PC-9 (cell line): ENCODE measurements at regions not wholly inside any gene's neighbourhood (a gene's known extent, or its start where the extent isn't known, plus 50 kb on each side); places are given as distances from the start of the nearest gene placed in this dataset.

Experiments used
- CTCF ChIP-seq: fragments of 200-600 bp; sonication (generic); conservative IDR thresholded peaks from 2 replicates; pipeline ENCODE4 v1.6.1; 2017; ENCODE audit warnings: mixed run types, antibody characterized with exemption, mild to moderate bottlenecking, moderate library complexity
- EZH2 ChIP-seq: fragments of 200-600 bp; sonication (generic); IDR thresholded peaks from 2 replicates; pipeline ENCODE4 v1.8.0; 2017; ENCODE audit warnings: antibody characterized with exemption, low read depth

GRCh38 chr3:94241986-94242385 lies 179.1 kb downstream of the NSUN3 start:
- TF ChIP-seq EZH2 (no peak), CTCF (no peak)
